ENCODE measurements at regions not wholly inside any gene's neighbourhood (a gene's known extent, or its start where the extent isn't known, plus 50 kb on each side); places are given as distances from the start of the nearest gene placed in this dataset.

DNA sequence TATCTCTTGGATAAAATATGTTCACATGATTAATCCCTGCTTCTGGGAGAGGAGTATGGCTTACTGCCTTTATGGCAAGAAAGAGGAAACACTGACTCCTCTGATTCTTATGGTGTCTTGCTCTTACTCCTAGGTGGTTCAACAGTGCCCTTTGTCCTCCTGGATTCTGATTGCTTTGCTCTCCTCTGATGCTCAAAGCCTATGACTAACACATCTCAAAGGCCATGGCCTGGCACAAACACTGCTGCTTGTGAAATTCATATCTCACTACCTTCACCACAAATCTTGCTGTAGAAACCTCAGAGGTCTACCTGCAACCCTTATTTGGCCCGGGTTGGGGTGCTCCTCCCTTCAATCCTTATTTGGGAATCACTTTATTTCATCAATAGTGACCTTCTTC, 217.2 kb downstream of the C12orf50 start:
- H3K9me2 ChIP-seq (ENCODE audit: low read depth, low read length), result no peaks in the 10 kb centered on the region
- no peak overlapping the region for H3K27ac ChIP-seq (ENCODE audit: low read depth, low read length, poor library complexity, severe bottlenecking)
- H3K27me3 ChIP-seq (ENCODE audit: insufficient read depth, low read length), result no peaks in the 10 kb centered on the region
- no peaks in the 10 kb centered on the region for H3K79me2 ChIP-seq (ENCODE audit: insufficient read depth, low read length)
- H4K20me1 ChIP-seq (ENCODE audit: insufficient read depth, low read length), result no peaks in the 10 kb centered on the region
- no peak overlapping the region for H3K4me3 ChIP-seq (ENCODE audit: low read depth, low read length, poor library complexity, severe bottlenecking)
- H3K4me1 ChIP-seq (ENCODE audit: insufficient read depth, low read length, severe bottlenecking), result no peaks in the 10 kb centered on the region
- H2AFZ ChIP-seq (ENCODE audit: low read length), result no peak overlapping the region
- no peak overlapping the region for H3K9ac ChIP-seq (ENCODE audit: low read length)
- no peak for TF ChIP-seq EZH2 (IDR thresholded peaks at IDR 0.05; ENCODE audit: borderline replicate concordance, low read length)
- TF ChIP-seq, protein P1, sequence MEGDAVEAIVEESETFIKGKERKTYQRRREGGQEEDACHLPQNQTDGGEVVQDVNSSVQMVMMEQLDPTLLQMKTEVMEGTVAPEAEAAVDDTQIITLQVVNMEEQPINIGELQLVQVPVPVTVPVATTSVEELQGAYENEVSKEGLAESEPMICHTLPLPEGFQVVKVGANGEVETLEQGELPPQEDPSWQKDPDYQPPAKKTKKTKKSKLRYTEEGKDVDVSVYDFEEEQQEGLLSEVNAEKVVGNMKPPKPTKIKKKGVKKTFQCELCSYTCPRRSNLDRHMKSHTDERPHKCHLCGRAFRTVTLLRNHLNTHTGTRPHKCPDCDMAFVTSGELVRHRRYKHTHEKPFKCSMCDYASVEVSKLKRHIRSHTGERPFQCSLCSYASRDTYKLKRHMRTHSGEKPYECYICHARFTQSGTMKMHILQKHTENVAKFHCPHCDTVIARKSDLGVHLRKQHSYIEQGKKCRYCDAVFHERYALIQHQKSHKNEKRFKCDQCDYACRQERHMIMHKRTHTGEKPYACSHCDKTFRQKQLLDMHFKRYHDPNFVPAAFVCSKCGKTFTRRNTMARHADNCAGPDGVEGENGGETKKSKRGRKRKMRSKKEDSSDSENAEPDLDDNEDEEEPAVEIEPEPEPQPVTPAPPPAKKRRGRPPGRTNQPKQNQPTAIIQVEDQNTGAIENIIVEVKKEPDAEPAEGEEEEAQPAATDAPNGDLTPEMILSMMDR (IDR thresholded peaks at IDR 0.05; ENCODE audit: low read length), result no peak
- H3K4me2 ChIP-seq (ENCODE audit: low read length), result no peak overlapping the region
- H3F3A ChIP-seq (ENCODE audit: insufficient read depth, low read length), result no peaks in the 10 kb centered on the region
- H3K9me3 ChIP-seq (ENCODE audit: low read length), result no peaks in the 10 kb centered on the region
- no peaks in the 10 kb centered on the region for H3K36me3 ChIP-seq (ENCODE audit: insufficient read depth, low read length)

- H3K9me2 ChIP-seq (ENCODE audit: low read depth, low read length), result no peaks in the 10 kb centered on the region
- TF ChIP-seq, protein P1 (IDR thresholded peaks at IDR 0.05; ENCODE audit: low read length), result no peak
- TF ChIP-seq EZH2 (IDR thresholded peaks at IDR 0.05; ENCODE audit: borderline replicate concordance, low read length), result no peak
- no peak overlapping the region for H3K4me2 ChIP-seq (ENCODE audit: low read length)
- no peak overlapping the region for H3K27ac ChIP-seq (ENCODE audit: low read depth, low read length, poor library complexity, severe bottlenecking)
- H3K9me3 ChIP-seq (ENCODE audit: low read length), result no peaks in the 10 kb centered on the region
- no peak overlapping the region for H2AFZ ChIP-seq (ENCODE audit: low read length)
- H3F3A ChIP-seq (ENCODE audit: insufficient read depth, low read length), result no peaks in the 10 kb centered on the region
- H3K27me3 ChIP-seq (ENCODE audit: insufficient read depth, low read length), result no peaks in the 10 kb centered on the region
- no peak overlapping the region for H3K9ac ChIP-seq (ENCODE audit: low read length)
- H3K36me3 ChIP-seq (ENCODE audit: insufficient read depth, low read length), result no peaks in the 10 kb centered on the region
- H3K4me3 ChIP-seq (ENCODE audit: low read depth, low read length, poor library complexity, severe bottlenecking), result no peak overlapping the region
- H3K79me2 ChIP-seq (ENCODE audit: insufficient read depth, low read length), result no peaks in the 10 kb centered on the region
- H4K20me1 ChIP-seq (ENCODE audit: insufficient read depth, low read length), result no peaks in the 10 kb centered on the region
- H3K4me1 ChIP-seq (ENCODE audit: insufficient read depth, low read length, severe bottlenecking), result no peaks in the 10 kb centered on the region
Measured at GRCh38 chr12:87809916-87810315, 219.3 kb downstream of the C12orf50 start.

DNA sequence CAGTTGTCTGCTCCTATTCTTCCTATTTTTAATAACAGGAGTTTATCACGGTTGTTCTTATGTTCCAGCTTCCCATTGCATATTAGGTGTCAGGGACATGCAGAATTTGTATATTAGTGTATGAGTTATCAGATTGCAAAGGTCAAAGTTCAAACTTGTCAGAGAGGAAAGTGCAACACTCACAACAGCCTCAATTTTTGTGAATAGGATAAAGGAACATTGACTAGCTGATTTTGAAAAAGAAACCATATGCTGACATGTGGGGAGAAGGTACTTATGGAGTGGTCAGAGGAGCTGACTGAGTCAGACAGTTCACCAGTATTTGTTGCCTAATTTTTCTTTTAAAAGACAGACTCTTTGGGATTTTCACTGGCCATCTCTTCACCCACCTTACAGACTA, 222.1 kb downstream of the C12orf50 start:
- no peaks in the 10 kb centered on the region for H3K27me3 ChIP-seq (ENCODE audit: insufficient read depth, low read length)
- no peaks in the 10 kb centered on the region for H3K9me3 ChIP-seq (ENCODE audit: low read length)
- no peaks in the 10 kb centered on the region for H3K4me1 ChIP-seq (ENCODE audit: insufficient read depth, low read length, severe bottlenecking)
- H3K79me2 ChIP-seq (ENCODE audit: insufficient read depth, low read length), result no peaks in the 10 kb centered on the region
- H4K20me1 ChIP-seq (ENCODE audit: insufficient read depth, low read length), result no peaks in the 10 kb centered on the region
- no peak overlapping the region for H2AFZ ChIP-seq (ENCODE audit: low read length)
- no peaks in the 10 kb centered on the region for H3K9me2 ChIP-seq (ENCODE audit: low read depth, low read length)
- no peak overlapping the region for H3K4me2 ChIP-seq (ENCODE audit: low read length)
- no peaks in the 10 kb centered on the region for H3F3A ChIP-seq (ENCODE audit: insufficient read depth, low read length)
- no peaks in the 10 kb centered on the region for H3K36me3 ChIP-seq (ENCODE audit: insufficient read depth, low read length)
- H3K27ac ChIP-seq (ENCODE audit: low read depth, low read length, poor library complexity, severe bottlenecking), result no peak overlapping the region
- H3K4me3 ChIP-seq (ENCODE audit: low read depth, low read length, poor library complexity, severe bottlenecking), result no peak overlapping the region
- no peak overlapping the region for H3K9ac ChIP-seq (ENCODE audit: low read length)
- TF ChIP-seq EZH2 (IDR thresholded peaks at IDR 0.05; ENCODE audit: borderline replicate concordance, low read length), result no peak
- TF ChIP-seq, protein P1 (IDR thresholded peaks at IDR 0.05; ENCODE audit: low read length), result no peak

All from OCI-LY1 (cell line).